H1 (cell line): ENCODE measurements at regions not wholly inside any gene's neighbourhood (a gene's known extent, or its start where the extent isn't known, plus 50 kb on each side); places are given as distances from the start of the nearest gene placed in this dataset.

Source experiments
- CTCF ChIA-PET: fragments of 300-600 bp; sonication (Branson Sonifier 250); formaldehyde crosslinking; loops from one replicate; lab custom pipeline; 2021; ENCODE audit not compliant: partially characterized antibody; lab: Charles Lee
- POLR2A ChIA-PET: fragments of 300-600 bp; sonication (Branson Sonifier 250); formaldehyde crosslinking; loops from one replicate; lab custom pipeline; 2021; ENCODE audit warnings: inconsistent platforms; ENCODE audit not compliant: partially characterized antibody; lab: Charles Lee
- DNase-seq, 2 experiments: peaks; one replicate each; pipeline versions ENCODE4 v3.0.0 to v3.0.0-alpha.2; 2010 to 2022; ENCODE audit warnings: low spot score in 2 of 2, low read depth in 1 of 2, mixed read lengths in 1 of 2
- FAIRE-seq: peaks from 2 replicates; lab custom pipeline; 2011; peaks lifted over from hg19 to GRCh38; lab: Jason Lieb, UNC
- H2AFZ ChIP-seq: 2 replicates; pipeline ENCODE4 v1.8.1; 2012; ENCODE audit warnings: low read length, inconsistent platforms
- H2AK5ac ChIP-seq: 2 replicates; pipeline ENCODE4 v1.6.1; 2013; ENCODE audit warnings: low read depth, low read length
- H2BK120ac ChIP-seq: replicated peaks from 2 replicates; pipeline ENCODE3; 2013; ENCODE audit warnings: low read depth, low read length, inconsistent platforms
- H2BK12ac ChIP-seq: 2 replicates; pipeline ENCODE4 v1.6.1; 2013; ENCODE audit warnings: low read depth, low read length
- H2BK15ac ChIP-seq: 2 replicates; pipeline ENCODE4 v1.6.1; 2013; ENCODE audit warnings: low read length
- H2BK20ac ChIP-seq: 2 replicates; pipeline ENCODE4 v1.6.1; 2013; ENCODE audit warnings: low read length
- H2BK5ac ChIP-seq: 2 replicates; pipeline ENCODE4 v1.6.1; 2013; ENCODE audit warnings: low read depth, low read length
- H3K14ac ChIP-seq: 2 replicates; pipeline ENCODE4 v1.6.1; 2013; ENCODE audit warnings: inconsistent platforms; ENCODE audit not compliant: insufficient read length
- H3K18ac ChIP-seq: 2 replicates; pipeline ENCODE4 v1.6.1; 2013; ENCODE audit warnings: low read length; ENCODE audit errors: extremely low read depth
- H3K23ac ChIP-seq: 2 replicates; pipeline ENCODE4 v1.6.1; 2013; ENCODE audit warnings: inconsistent platforms; ENCODE audit not compliant: insufficient read length
- H3K23me2 ChIP-seq: 2 replicates; pipeline ENCODE4 v1.6.1; 2013; ENCODE audit warnings: low read depth, low read length
- H3K27ac ChIP-seq: 2 replicates; pipeline ENCODE4 v1.6.1; 2011; ENCODE audit warnings: low read depth, low read length, inconsistent platforms
- H3K27me3 ChIP-seq, 4 experiments: replicated peaks in 1 of 4; 1 replicate in 1 of 4; 2 replicates in 3 of 4; pipeline versions ENCODE4 v1.6.1 to v1.8.1; 2011 to 2013; ENCODE audit warnings: low read length in 3 of 4, mild to moderate bottlenecking in 3 of 4, inconsistent platforms in 2 of 4, mixed read lengths in 2 of 4, moderate library complexity in 1 of 4; ENCODE audit not compliant: control insufficient read depth in 3 of 4, insufficient read depth in 3 of 4; ENCODE audit errors: extremely low read depth in 1 of 4
- H3K36me3 ChIP-seq, 4 experiments: 2 replicates each; pipeline versions ENCODE4 v1.6.1 to v1.8.1; 2011 to 2013; ENCODE audit warnings: mild to moderate bottlenecking in 4 of 4, low read length in 3 of 4, moderate library complexity in 2 of 4, control low read depth in 1 of 4, inconsistent platforms in 1 of 4; ENCODE audit not compliant: insufficient read depth in 4 of 4, control insufficient read depth in 2 of 4
- H3K4ac ChIP-seq: replicated peaks from 2 replicates; pipeline ENCODE3; 2013; ENCODE audit warnings: low read length, low read depth, mixed read lengths, inconsistent platforms; ENCODE audit not compliant: insufficient read length
- H3K4me1 ChIP-seq, 4 experiments: replicated peaks in 1 of 4; 1 replicate in 1 of 4; 2 replicates in 3 of 4; pipeline versions ENCODE4 v1.6.1 to v1.8.1; 2011 to 2013; ENCODE audit warnings: low read length in 3 of 4, inconsistent platforms in 2 of 4, mixed read lengths in 1 of 4; ENCODE audit not compliant: insufficient read depth in 4 of 4, control insufficient read depth in 3 of 4
- H3K4me2 ChIP-seq, 2 experiments: 2 replicates each; pipeline versions ENCODE4 v1.6.1 to v1.8.1; 2011 to 2013; ENCODE audit warnings: low read depth in 2 of 2, low read length in 2 of 2, control low read depth in 1 of 2, inconsistent platforms in 1 of 2, mild to moderate bottlenecking in 1 of 2; ENCODE audit not compliant: insufficient read depth in 1 of 2
- H3K4me3 ChIP-seq, 4 experiments: fragments of 200-600, 300-600 bp in 1 of 4; sonication (generic), shearing (Covaris generic), sonication (Bioruptor Twin) in 1 of 4; 2 replicates each; pipeline versions ENCODE4 v1.5.1 to v1.8.1; 2011 to 2016; ENCODE audit warnings: low read length in 4 of 4, low read depth in 3 of 4, control low read depth in 2 of 4, inconsistent platforms in 2 of 4, mild to moderate bottlenecking in 2 of 4, mixed read lengths in 1 of 4, moderate library complexity in 1 of 4; ENCODE audit not compliant: insufficient read depth in 2 of 4; ENCODE audit errors: extremely low read depth in 1 of 4
- H3K56ac ChIP-seq: replicated peaks from 2 replicates; pipeline ENCODE3; 2013; ENCODE audit warnings: low read depth, mild to moderate bottlenecking, mixed read lengths, low read length, inconsistent platforms; ENCODE audit not compliant: insufficient read length
- H3K79me1 ChIP-seq: 2 replicates; pipeline ENCODE4 v1.6.1; 2013; ENCODE audit warnings: low read depth, low read length, control low read depth
- H3K79me2 ChIP-seq, 2 experiments: 2 replicates each; pipeline versions ENCODE4 v1.6.1 to v1.8.1; 2012 to 2013; ENCODE audit warnings: low read length in 2 of 2, mild to moderate bottlenecking in 2 of 2, inconsistent platforms in 1 of 2; ENCODE audit not compliant: insufficient read depth in 2 of 2, control insufficient read depth in 1 of 2
- H3K9ac ChIP-seq, 4 experiments: replicated peaks in 1 of 4; 1 replicate in 1 of 4; 2 replicates in 3 of 4; pipeline versions ENCODE4 v1.6.1 to v1.8.1; 2011 to 2013; ENCODE audit warnings: low read depth in 3 of 4, low read length in 3 of 4, control low read depth in 2 of 4, mild to moderate bottlenecking in 2 of 4, moderate library complexity in 2 of 4, inconsistent platforms in 1 of 4; ENCODE audit errors: extremely low read depth in 1 of 4
- H3K9me3 ChIP-seq, 2 experiments: 2 replicates each; pipeline versions ENCODE4 v1.6.1 to v1.8.1; 2012 to 2013; ENCODE audit warnings: mild to moderate bottlenecking in 2 of 2, moderate library complexity in 2 of 2, control low read depth in 1 of 2, inconsistent platforms in 1 of 2, low read depth in 1 of 2, low read length in 1 of 2, mixed read lengths in 1 of 2; ENCODE audit not compliant: insufficient read depth in 2 of 2
- H4K20me1 ChIP-seq, 2 experiments: replicated peaks in 1 of 2; 2 replicates each; pipeline versions ENCODE3 to v1.8.1; 2011 to 2013; ENCODE audit warnings: inconsistent platforms in 2 of 2, low read length in 2 of 2, mild to moderate bottlenecking in 1 of 2; ENCODE audit not compliant: insufficient read depth in 2 of 2, control insufficient read depth in 1 of 2
- H4K5ac ChIP-seq: 2 replicates; pipeline ENCODE4 v1.6.1; 2013; ENCODE audit warnings: low read length, low read depth, mixed read lengths, inconsistent platforms; ENCODE audit not compliant: insufficient read length
- H4K8ac ChIP-seq: 2 replicates; pipeline ENCODE4 v1.8.0; 2013; ENCODE audit warnings: mild to moderate bottlenecking, moderate library complexity, low read length, inconsistent platforms; ENCODE audit not compliant: insufficient read depth; ENCODE audit errors: extremely low read depth
- H4K91ac ChIP-seq: replicated peaks from 2 replicates; pipeline ENCODE3; 2013; ENCODE audit warnings: low read length, mixed read lengths, inconsistent platforms; ENCODE audit not compliant: insufficient read length
- ATF2 ChIP-seq: IDR thresholded peaks from 2 replicates; pipeline ENCODE4 v1.6.1; 2012; ENCODE audit warnings: low read length, inconsistent platforms
- ATF3 ChIP-seq: IDR thresholded peaks from 2 replicates; pipeline ENCODE4 v1.6.1; 2011; ENCODE audit warnings: low read depth, mild to moderate bottlenecking, low read length; ENCODE audit not compliant: insufficient read depth
- CTBP2 ChIP-seq: IDR thresholded peaks from 2 replicates; pipeline ENCODE4 v1.7.0; 2011; ENCODE audit warnings: borderline replicate concordance, mild to moderate bottlenecking, moderate library complexity, mixed read lengths, low read length; ENCODE audit not compliant: insufficient read depth, insufficient read length
- HDAC2 ChIP-seq, 2 experiments: fragments of 300-600 bp in 1 of 2; sonication (generic) in 1 of 2; IDR thresholded peaks; 2 replicates each; pipeline ENCODE4 v1.6.1; 2011 to 2012; ENCODE audit warnings: low read depth in 2 of 2, low read length in 2 of 2, mild to moderate bottlenecking in 2 of 2, moderate library complexity in 2 of 2, borderline replicate concordance in 1 of 2, inconsistent platforms in 1 of 2
- JUN ChIP-seq: IDR thresholded peaks from 2 replicates; pipeline ENCODE4 v1.6.1; 2011; ENCODE audit warnings: low read depth, mild to moderate bottlenecking, improper control_type of control experiment, low read length
- MAX ChIP-seq: IDR thresholded peaks from 2 replicates; pipeline ENCODE4 v1.6.1; 2012; ENCODE audit warnings: inconsistent platforms
- RAD21 ChIP-seq, 2 experiments: IDR thresholded peaks in 1 of 2; conservative IDR thresholded peaks in 1 of 2; 2 replicates each; pipeline ENCODE4 v1.6.1; 2011; ENCODE audit warnings: low read depth in 2 of 2, low read length in 2 of 2, improper control_type of control experiment in 1 of 2, inconsistent platforms in 1 of 2, mild to moderate bottlenecking in 1 of 2, moderate library complexity in 1 of 2
- RBBP5 ChIP-seq: IDR thresholded peaks from 2 replicates; pipeline ENCODE4 v1.7.1; 2012; ENCODE audit warnings: low read depth, mild to moderate bottlenecking, inconsistent platforms, low read length, moderate library complexity, borderline replicate concordance
- SAP30 ChIP-seq: fragments of 300-600 bp; sonication (generic); IDR thresholded peaks from 2 replicates; pipeline ENCODE4 v1.7.1; 2012; ENCODE audit warnings: low read length, moderate library complexity, mild to moderate bottlenecking, inconsistent platforms; ENCODE audit not compliant: insufficient read depth, insufficient replicate concordance
- SIX5 ChIP-seq: IDR thresholded peaks from 2 replicates; pipeline ENCODE4 v1.6.1; 2011; ENCODE audit warnings: mild to moderate bottlenecking, low read depth, low read length
- ZNF274 ChIP-seq: IDR thresholded peaks from 2 replicates; pipeline ENCODE4 v1.7.0; 2012; ENCODE audit warnings: low read length, borderline replicate concordance; ENCODE audit errors: extremely low read depth
- WGBS, 2 experiments: shearing (Covaris generic) in 1 of 2; methylation state at CpG; one replicate each; pipeline versions ENCODE4 v1.1.6 to v1.1.7; 2013 to 2015; ENCODE audit warnings: low lambda C conversion rate in 2 of 2, mixed read lengths in 2 of 2, inconsistent platforms in 1 of 2, low coverage in 1 of 2, missing lambda C conversion rate in 1 of 2; ENCODE audit not compliant: insufficient replicate concordance in 2 of 2, insufficient coverage in 1 of 2, insufficient read length in 1 of 2; ENCODE audit errors: extremely low coverage in 1 of 2, missing lambda C conversion rate in 1 of 2; 5-methylcytosine and 5-hydroxymethylcytosine counted together

- Histone ChIP-seq H3K56ac (no peak overlapping the region), H3K14ac (no peak overlapping the region), H3K4ac (no peak overlapping the region), H2AK5ac (no peak overlapping the region), H3K36me3 (no peaks in the 10 kb centered on the region), H2BK120ac (no peak overlapping the region), H3K9me3 (no peaks in the 10 kb centered on the region), H4K20me1 (peaks cover 0 to 4% of the 10 kb centered on the region in 2 experiments), H3K23me2 (peaks cover 3% of the 10 kb centered on the region; the same call in 1 of the 2 replicates), H3K4me3 (no peak overlapping the region), H3K4me1 (no peaks in the 10 kb centered on the region), H3K18ac (no peak overlapping the region), H3K27ac (no peak overlapping the region), H4K8ac (no peak overlapping the region; the same call in 1 of the 2 replicates), H3K4me2 (no peak overlapping the region), H3K79me1 (no peaks in the 10 kb centered on the region), H2AFZ (no peak overlapping the region), H3K9ac (no peak overlapping the region), H2BK5ac (no peak overlapping the region), H4K91ac (no peak overlapping the region), H2BK15ac (no peak overlapping the region), H3K23ac (no peak overlapping the region), H3K27me3 (no peaks in the 10 kb centered on the region), H2BK12ac (no peak overlapping the region), H2BK20ac (no peak overlapping the region), H3K79me2 (no peaks in the 10 kb centered on the region), H4K5ac (no peak overlapping the region)
- WGBS, 2 experiments: 96% methylated on average over 11 of the region's 11 CpGs; no CpG with 5 or more reads in 1 of the 2 experiments
- ChIA-PET POLR2A (no interaction called here), CTCF (interaction anchor here (0.8 to 1.4 kb wide), 3 partner anchors 11 to 12 kb away, joined by 3 to 4 read pairs (median 3); no protein-coding TSS in a partner anchor)
- DNase-seq (peak in 1 of 2 experiments; percentile 20), FAIRE-seq (no peak)
- TF ChIP-seq SIX5 (no peak), MAX (no peak), HDAC2 (IDR thresholded peaks at IDR 0.05; ENCODE audit: borderline replicate concordance in 1 of 2, low read depth in 2 of 2, low read length in 2 of 2) (no peak), ATF3 (no peak), SAP30 (no peak), ZNF274 (no peak), RBBP5 (no peak), ATF2 (no peak), JUN (no peak), RAD21 (IDR thresholded peaks at IDR 0.05 in 1 of 2, conservative IDR thresholded peaks at IDR 0.05 in 1 of 2; ENCODE audit: low read depth in 2 of 2, low read length in 2 of 2) (no peak), CTBP2 (no peak)
Observed at GRCh38 chr14:104321802-104322130, 183.4 kb downstream of the KIF26A start.
